Inflammatory macrophage treated with lipopolysaccharide for 4 hours (primary cell): ENCODE measurements at regions not wholly inside any gene's neighbourhood (a gene's known extent, or its start where the extent isn't known, plus 50 kb on each side); places are given as distances from the start of the nearest gene placed in this dataset.
"Not testable (repeated sequence)": the region's sequence is repeated elsewhere in the genome, so short reads cannot be mapped to it uniquely, and the experiment has no call there.

Source experiments
- DNase-seq: peaks from one replicate; pipeline ENCODE4 v3.0.0-alpha.2; 2020

- no peak for DNase-seq
These were observed 435.2 kb upstream of the AMOT start for GRCh38 chrX:113275804-113276203.

GRCh38 chrX:113274791-113275190 lies 434.2 kb upstream of the AMOT start:
- no peak for DNase-seq

GRCh38 chrX:113274345-113274744 lies 433.7 kb upstream of the AMOT start:
- DNase-seq: no peak

- DNase-seq: no peak
These were observed 428.6 kb upstream of the AMOT start for GRCh38 chrX:113269203-113269602.

GRCh38 chrX:113260474-113260873 lies 419.8 kb upstream of the AMOT start:
- no peak for DNase-seq

GRCh38 chrX:113222305-113222704 lies 381.7 kb upstream of the AMOT start:
- no peak for DNase-seq

- no peak for DNase-seq
These were observed 371.4 kb upstream of the AMOT start for GRCh38 chrX:113212052-113212451.

GRCh38 chrX:113202601-113203000 lies 362.0 kb upstream of the AMOT start:
- DNase-seq: no peak

- DNase-seq: no peak
These were observed 355.3 kb upstream of the AMOT start for GRCh38 chrX:113195949-113196348.

- no peak for DNase-seq
These were observed 351.8 kb upstream of the AMOT start for GRCh38 chrX:113192418-113192817.

GRCh38 chrX:113157496-113157895 lies 316.9 kb upstream of the AMOT start:
- no peak for DNase-seq

GRCh38 chrX:113154315-113154714 lies 313.7 kb upstream of the AMOT start:
- DNase-seq: not testable (repeated sequence)

GRCh38 chrX:113136836-113137235 lies 296.2 kb upstream of the AMOT start:
- DNase-seq: no peak

- no peak for DNase-seq
These were observed 292.7 kb upstream of the AMOT start for GRCh38 chrX:113133316-113133715.

GRCh38 chrX:113124693-113125092 lies 284.1 kb upstream of the AMOT start:
- no peak for DNase-seq

GRCh38 chrX:113075521-113075920 lies 234.9 kb upstream of the AMOT start:
- no peak for DNase-seq

GRCh38 chrX:113059714-113060113 lies 219.1 kb upstream of the AMOT start:
- no peak for DNase-seq

- no peak for DNase-seq
These were observed 218.0 kb upstream of the AMOT start for GRCh38 chrX:113058634-113059033.

GRCh38 chrX:113048896-113049295 lies 208.3 kb upstream of the AMOT start:
- no peak for DNase-seq

- no peak for DNase-seq
These were observed 207.8 kb upstream of the AMOT start for GRCh38 chrX:113048480-113048879.

GRCh38 chrX:113033966-113034680 lies 193.5 kb upstream of the AMOT start:
- no peak for DNase-seq

GRCh38 chrX:113019958-113020357 lies 179.3 kb upstream of the AMOT start:
- DNase-seq: no peak

- no peak for DNase-seq
These were observed 169.2 kb upstream of the AMOT start for GRCh38 chrX:113009837-113010236.

- no peak for DNase-seq
These were observed 168.4 kb upstream of the AMOT start for GRCh38 chrX:113009029-113009428.

GRCh38 chrX:113001836-113002235 lies 161.2 kb upstream of the AMOT start:
- no peak for DNase-seq
